SU-DHL-6 (cell line): ENCODE measurements at regions not wholly inside any gene's neighbourhood (a gene's known extent, or its start where the extent isn't known, plus 50 kb on each side); places are given as distances from the start of the nearest gene placed in this dataset.
"Not testable (repeated sequence)": the region's sequence is repeated elsewhere in the genome, so short reads cannot be mapped to it uniquely, and the experiment has no call there.

Experiments
- CTCF ChIP-seq: fragments of 200-600 bp; sonication (generic); IDR thresholded peaks from one replicate; pipeline ENCODE4 v1.5.1; 2017; ENCODE audit warnings: antibody characterized with exemption, mild to moderate bottlenecking, low read length, moderate library complexity; ENCODE audit not compliant: insufficient read depth, poor library complexity, severe bottlenecking
- EZH2phosphoT487 ChIP-seq: fragments of 200-600 bp; sonication (generic), shearing (Covaris generic); conservative IDR thresholded peaks from 2 replicates; pipeline ENCODE4 v1.6.1; 2018; ENCODE audit warnings: mild to moderate bottlenecking, antibody characterized with exemption, low read length, moderate library complexity, mixed read lengths

GRCh38 chr7:32732767-32733166 is 158.8 kb downstream of the KBTBD2 start:
- not testable (repeated sequence) for TF ChIP-seq CTCF, EZH2phosphoT487
